ENCODE measurements at regions not wholly inside any gene's neighbourhood (a gene's known extent, or its start where the extent isn't known, plus 50 kb on each side); places are given as distances from the start of the nearest gene placed in this dataset.
A peak's percentile ranks its signal among the peaks of the same experiment; 100 is the strongest.

- DNase-seq (ENCODE audit: low spot score), result no peak
Measured at GRCh38 chr1:235011599-235012435, 116.8 kb downstream of the TOMM20 start.

- no peak for DNase-seq (ENCODE audit: low spot score)
Measured at GRCh38 chr1:235011064-235011598, 117.5 kb downstream of the TOMM20 start.

- DNase-seq (ENCODE audit: low spot score), result no peak
Measured at GRCh38 chr1:235009561-235010306, 118.9 kb downstream of the TOMM20 start.

- DNase-seq (ENCODE audit: low spot score), result no peak
Measured at GRCh38 chr1:235009074-235009473, 119.6 kb downstream of the TOMM20 start.

- DNase-seq (ENCODE audit: low spot score), result no peak
Measured at GRCh38 chr1:235008239-235008638, 120.4 kb downstream of the TOMM20 start.

GRCh38 chr1:235006816-235007215, 121.8 kb downstream of the TOMM20 start:
- no peak for DNase-seq (ENCODE audit: low spot score)

- DNase-seq (ENCODE audit: low spot score), result no peak
Measured at GRCh38 chr1:235006132-235006721, 122.4 kb downstream of the TOMM20 start.

GRCh38 chr1:235004840-235005391, 123.7 kb downstream of the TOMM20 start:
- no peak for DNase-seq (ENCODE audit: low spot score)

- no peak for DNase-seq (ENCODE audit: low spot score)
Measured at GRCh38 chr1:235004276-235004675, 124.4 kb downstream of the TOMM20 start.

- no peak for DNase-seq (ENCODE audit: low spot score)
Measured at GRCh38 chr1:235002706-235003300, 125.8 kb downstream of the TOMM20 start.

GRCh38 chr1:234999513-234999940, 129.1 kb downstream of the TOMM20 start:
- no peak for DNase-seq (ENCODE audit: low spot score)

- no peak for DNase-seq (ENCODE audit: low spot score)
Measured at GRCh38 chr1:234997896-234998741, 130.5 kb downstream of the TOMM20 start.

- peak; percentile 90 for DNase-seq (ENCODE audit: low spot score)
Measured at GRCh38 chr1:234997201-234997895, 131.3 kb downstream of the TOMM20 start.

- DNase-seq (ENCODE audit: low spot score), result no peak
Measured at GRCh38 chr1:234996245-234996757, 132.3 kb downstream of the TOMM20 start.

- no peak for DNase-seq (ENCODE audit: low spot score)
Measured at GRCh38 chr1:234994436-234995295, 134.0 kb downstream of the TOMM20 start.

GRCh38 chr1:234992065-234992464, 136.6 kb downstream of the TOMM20 start:
- no peak for DNase-seq (ENCODE audit: low spot score)

- DNase-seq (ENCODE audit: low spot score), result no peak
Measured at GRCh38 chr1:234990874-234991801, 137.5 kb downstream of the TOMM20 start.

- no peak for DNase-seq (ENCODE audit: low spot score)
Measured at GRCh38 chr1:234990328-234990675, 138.3 kb downstream of the TOMM20 start.

Data from globus pallidus (tissue), 1 donor.